ENCODE measurements at regions not wholly inside any gene's neighbourhood (a gene's known extent, or its start where the extent isn't known, plus 50 kb on each side); places are given as distances from the start of the nearest gene placed in this dataset.

DNA sequence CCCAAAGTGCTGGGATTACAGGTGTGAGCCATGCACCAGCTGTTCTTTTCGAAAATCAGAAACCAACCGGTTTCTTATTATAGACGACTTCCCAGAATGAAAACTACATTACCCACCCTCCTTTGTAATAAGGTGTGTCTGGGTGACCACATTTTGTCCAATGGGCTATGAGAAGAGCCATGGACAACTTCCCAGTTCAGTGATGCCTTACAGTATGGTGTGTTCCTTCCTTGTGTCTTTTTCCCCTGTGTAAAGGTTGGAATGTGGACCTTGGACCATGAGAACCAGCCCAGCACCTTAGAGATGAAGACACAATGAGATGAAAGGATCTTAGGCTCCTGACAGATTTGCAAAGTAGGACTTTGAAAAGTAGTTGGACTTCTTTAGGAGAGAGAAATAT, 85.0 kb upstream of the ATF7IP2 start:
- TF ChIP-seq POLR2A (IDR thresholded peaks at IDR 0.05; ENCODE audit: low read length) (no peak), GATA1 (IDR thresholded peaks at IDR 0.05; ENCODE audit: low read depth, low read length) (no peak)

All from erythroblast (primary cell).